ENCODE measurements at regions not wholly inside any gene's neighbourhood (a gene's known extent, or its start where the extent isn't known, plus 50 kb on each side); places are given as distances from the start of the nearest gene placed in this dataset.

DNA sequence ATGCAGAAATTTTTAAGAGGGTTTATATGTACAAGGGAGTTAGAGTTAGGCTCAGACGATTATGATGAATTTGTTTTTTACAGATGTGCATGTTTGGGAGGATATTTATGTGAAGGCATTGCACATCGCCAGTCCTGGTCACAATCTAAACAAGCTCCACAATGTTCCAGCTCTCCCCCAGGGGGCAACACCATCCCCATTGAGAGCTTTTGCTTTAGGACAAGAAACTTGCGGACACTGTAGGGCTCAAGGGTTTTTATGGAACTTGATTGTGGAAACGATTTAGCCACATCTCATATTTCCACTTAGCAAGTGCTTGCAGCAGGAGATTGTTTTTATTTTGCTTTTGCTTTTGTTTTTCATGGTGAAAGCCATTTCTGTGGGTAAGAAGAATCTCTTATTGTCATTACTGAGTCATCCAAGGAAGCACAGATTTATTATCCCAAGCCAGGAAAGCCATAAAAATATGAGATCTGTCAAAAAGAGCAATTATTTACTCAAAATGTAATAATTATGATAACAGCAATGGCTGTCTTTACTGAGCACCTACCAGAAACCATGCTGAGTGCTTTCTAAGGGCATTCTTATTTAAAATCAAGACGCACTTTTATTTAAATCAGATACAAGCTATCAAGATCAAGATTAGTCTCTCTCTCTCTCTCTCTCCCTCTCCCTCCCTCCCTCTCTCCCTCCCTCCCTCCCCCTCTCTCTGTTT is 276.7 kb upstream of the SRRM4 start:
- TF ChIP-seq CTCF (IDR thresholded peaks at IDR 0.05 in 2 of 3, conservative IDR thresholded peaks at IDR 0.05 in 1 of 3; ENCODE audit: insufficient read depth in 2 of 3, low read depth in 1 of 3, low read length in 3 of 3) (0 out of 6 replicates have a peak, but pooled peaks of 1 of the 3 experiments have one; percentile 17), RFX5 (IDR thresholded peaks at IDR 0.05; ENCODE audit: low read depth, low read length) (no peak), SRSF3 (IDR thresholded peaks at IDR 0.05; ENCODE audit: insufficient read depth, low read length) (no peak), ZZZ3 (IDR thresholded peaks at IDR 0.05) (no peak), ETV6 (IDR thresholded peaks at IDR 0.05; ENCODE audit: borderline replicate concordance in 1 of 2, low read depth in 2 of 2, low read length in 1 of 2) (no peak), ETV6 (CRISPR knock-in tag; IDR thresholded peaks at IDR 0.05; ENCODE audit: borderline replicate concordance) (no peak), FOXJ2 (tag; IDR thresholded peaks at IDR 0.05) (no peak), TBL1XR1 (IDR thresholded peaks at IDR 0.05; ENCODE audit: low read length in 2 of 2) (no peak), CBFA2T2 (conservative IDR thresholded peaks at IDR 0.05) (no peak)
- TF ChIP-seq, protein P1, sequence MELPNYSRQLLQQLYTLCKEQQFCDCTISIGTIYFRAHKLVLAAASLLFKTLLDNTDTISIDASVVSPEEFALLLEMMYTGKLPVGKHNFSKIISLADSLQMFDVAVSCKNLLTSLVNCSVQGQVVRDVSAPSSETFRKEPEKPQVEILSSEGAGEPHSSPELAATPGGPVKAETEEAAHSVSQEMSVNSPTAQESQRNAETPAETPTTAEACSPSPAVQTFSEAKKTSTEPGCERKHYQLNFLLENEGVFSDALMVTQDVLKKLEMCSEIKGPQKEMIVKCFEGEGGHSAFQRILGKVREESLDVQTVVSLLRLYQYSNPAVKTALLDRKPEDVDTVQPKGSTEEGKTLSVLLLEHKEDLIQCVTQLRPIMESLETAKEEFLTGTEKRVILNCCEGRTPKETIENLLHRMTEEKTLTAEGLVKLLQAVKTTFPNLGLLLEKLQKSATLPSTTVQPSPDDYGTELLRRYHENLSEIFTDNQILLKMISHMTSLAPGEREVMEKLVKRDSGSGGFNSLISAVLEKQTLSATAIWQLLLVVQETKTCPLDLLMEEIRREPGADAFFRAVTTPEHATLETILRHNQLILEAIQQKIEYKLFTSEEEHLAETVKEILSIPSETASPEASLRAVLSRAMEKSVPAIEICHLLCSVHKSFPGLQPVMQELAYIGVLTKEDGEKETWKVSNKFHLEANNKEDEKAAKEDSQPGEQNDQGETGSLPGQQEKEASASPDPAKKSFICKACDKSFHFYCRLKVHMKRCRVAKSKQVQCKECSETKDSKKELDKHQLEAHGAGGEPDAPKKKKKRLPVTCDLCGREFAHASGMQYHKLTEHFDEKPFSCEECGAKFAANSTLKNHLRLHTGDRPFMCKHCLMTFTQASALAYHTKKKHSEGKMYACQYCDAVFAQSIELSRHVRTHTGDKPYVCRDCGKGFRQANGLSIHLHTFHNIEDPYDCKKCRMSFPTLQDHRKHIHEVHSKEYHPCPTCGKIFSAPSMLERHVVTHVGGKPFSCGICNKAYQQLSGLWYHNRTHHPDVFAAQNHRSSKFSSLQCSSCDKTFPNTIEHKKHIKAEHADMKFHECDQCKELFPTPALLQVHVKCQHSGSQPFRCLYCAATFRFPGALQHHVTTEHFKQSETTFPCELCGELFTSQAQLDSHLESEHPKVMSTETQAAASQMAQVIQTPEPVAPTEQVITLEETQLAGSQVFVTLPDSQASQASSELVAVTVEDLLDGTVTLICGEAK (IDR thresholded peaks at IDR 0.05) = no peak
- TF ChIP-seq, protein P1 (CRISPR knock-in tag; IDR thresholded peaks at IDR 0.05) = no peak
- TF ChIP-seq, protein P2, sequence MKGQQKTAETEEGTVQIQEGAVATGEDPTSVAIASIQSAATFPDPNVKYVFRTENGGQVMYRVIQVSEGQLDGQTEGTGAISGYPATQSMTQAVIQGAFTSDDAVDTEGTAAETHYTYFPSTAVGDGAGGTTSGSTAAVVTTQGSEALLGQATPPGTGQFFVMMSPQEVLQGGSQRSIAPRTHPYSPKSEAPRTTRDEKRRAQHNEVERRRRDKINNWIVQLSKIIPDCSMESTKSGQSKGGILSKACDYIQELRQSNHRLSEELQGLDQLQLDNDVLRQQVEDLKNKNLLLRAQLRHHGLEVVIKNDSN (CRISPR knock-in tag; IDR thresholded peaks at IDR 0.05) = no peak
